Endodermal cell (in vitro differentiated cells): ENCODE measurements at regions not wholly inside any gene's neighbourhood (a gene's known extent, or its start where the extent isn't known, plus 50 kb on each side); places are given as distances from the start of the nearest gene placed in this dataset.

Experiments
- DNase-seq: peaks from one replicate; pipeline ENCODE4 v3.0.0-alpha.2; 2017
- H3K27ac ChIP-seq: 2 replicates; pipeline ENCODE4 v1.5.1; 2013; ENCODE audit warnings: mild to moderate bottlenecking, low read depth, low read length, moderate library complexity
- H3K27me3 ChIP-seq: 2 replicates; pipeline ENCODE4 v1.6.1; 2013; ENCODE audit warnings: mild to moderate bottlenecking, low read length, moderate library complexity; ENCODE audit not compliant: insufficient read depth, control insufficient read depth, poor library complexity, severe bottlenecking
- H3K36me3 ChIP-seq: 2 replicates; pipeline ENCODE4 v1.7.0; 2013; ENCODE audit warnings: mild to moderate bottlenecking, low read length, moderate library complexity; ENCODE audit not compliant: control insufficient read depth, insufficient read depth
- H3K4me1 ChIP-seq: one replicate; pipeline ENCODE4 v1.7.0; 2013; ENCODE audit warnings: low read length; ENCODE audit not compliant: control insufficient read depth, insufficient read depth
- H3K4me3 ChIP-seq: 2 replicates; pipeline ENCODE4 v1.5.1; 2013; ENCODE audit warnings: mild to moderate bottlenecking, low read length, moderate library complexity
- H3K9ac ChIP-seq: 2 replicates; pipeline ENCODE4 v1.6.1; 2013; ENCODE audit warnings: mild to moderate bottlenecking, low read length, moderate library complexity; ENCODE audit not compliant: poor library complexity, severe bottlenecking; ENCODE audit errors: extremely low read depth
- H3K9me3 ChIP-seq: 2 replicates; pipeline ENCODE4 v1.6.1; 2013; ENCODE audit warnings: mild to moderate bottlenecking, low read length, moderate library complexity; ENCODE audit not compliant: control insufficient read depth
- H3K27ac Mint-ChIP-seq: 2 replicates; pipeline ENCODE4 v1.8.0; 2020; ENCODE audit warnings: mixed read lengths
- H3K27me3 Mint-ChIP-seq: 2 replicates; pipeline ENCODE4 v1.8.0; 2021; ENCODE audit warnings: mild to moderate bottlenecking, mixed read lengths; ENCODE audit not compliant: insufficient read depth
- H3K36me3 Mint-ChIP-seq: 2 replicates; pipeline ENCODE4 v1.8.0; 2020; ENCODE audit warnings: low read depth, mixed read lengths
- H3K4me1 Mint-ChIP-seq: 2 replicates; pipeline ENCODE4 v1.8.0; 2020; ENCODE audit warnings: mixed read lengths
- H3K4me3 Mint-ChIP-seq: 2 replicates; pipeline ENCODE4 v1.8.0; 2020; ENCODE audit warnings: mild to moderate bottlenecking, moderate library complexity, mixed read lengths
- H3K9me3 Mint-ChIP-seq: 2 replicates; pipeline ENCODE4 v1.8.0; 2020; ENCODE audit warnings: mild to moderate bottlenecking, mixed read lengths
- WGBS, 2 experiments: methylation state at CpG; one replicate each; pipeline versions ENCODE4 v1.1.5 to v1.1.7; 2013; ENCODE audit warnings: missing lambda C conversion rate in 2 of 2, mixed read lengths in 1 of 2; ENCODE audit not compliant: insufficient coverage in 1 of 2, insufficient read length in 1 of 2; 5-methylcytosine and 5-hydroxymethylcytosine counted together
- TF ChIP-seq, protein P1 (sequence below): fragments of 200-600 bp; sonication (generic); conservative IDR thresholded peaks from 2 replicates; pipeline ENCODE4 v1.5.0; 2021; ENCODE audit warnings: antibody characterized with exemption, mild to moderate bottlenecking

DNA sequence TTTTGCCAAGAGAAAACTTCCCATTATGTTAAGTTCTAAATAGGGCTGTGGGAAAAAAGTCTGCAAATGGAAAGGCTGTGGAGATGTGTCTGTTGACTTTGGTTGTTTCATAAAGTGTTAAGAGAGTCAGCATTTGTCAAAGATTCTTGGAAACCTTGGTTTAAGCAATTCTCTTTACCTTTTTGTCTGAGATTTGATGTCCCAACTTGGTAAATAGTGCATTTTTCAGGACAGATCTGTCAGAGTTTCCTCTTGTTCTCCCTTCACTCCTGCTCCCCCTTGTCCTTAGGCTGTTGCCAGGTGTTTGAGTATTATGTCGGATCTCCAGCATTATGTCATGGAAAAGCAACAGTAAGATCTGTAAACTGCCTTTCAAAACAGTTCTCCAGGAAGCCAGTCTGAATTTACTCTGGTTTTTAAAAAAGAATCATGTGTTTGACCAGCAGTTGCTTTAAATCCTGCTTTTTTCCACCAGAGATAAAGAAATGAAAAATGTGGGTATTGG lies 79.1 kb upstream of the ADAMTSL1 start:
- no peaks in the 10 kb centered on the region for H3K36me3 Mint-ChIP-seq
- H3K27me3 ChIP-seq: no peaks in the 10 kb centered on the region
- H3K4me1 ChIP-seq: peaks cover 12% of the 10 kb centered on the region
- H3K36me3 ChIP-seq: no peaks in the 10 kb centered on the region
- H3K27me3 Mint-ChIP-seq: no peaks in the 10 kb centered on the region
- H3K9me3 ChIP-seq: no peaks in the 10 kb centered on the region
- H3K4me3 ChIP-seq: no peak overlapping the region
- peaks cover 19% of the 10 kb centered on the region for H3K4me1 Mint-ChIP-seq
- DNase-seq: no peak
- no peak overlapping the region for H3K27ac ChIP-seq
- no peak overlapping the region for H3K4me3 Mint-ChIP-seq
- no peak overlapping the region for H3K27ac Mint-ChIP-seq
- TF ChIP-seq, protein P1, sequence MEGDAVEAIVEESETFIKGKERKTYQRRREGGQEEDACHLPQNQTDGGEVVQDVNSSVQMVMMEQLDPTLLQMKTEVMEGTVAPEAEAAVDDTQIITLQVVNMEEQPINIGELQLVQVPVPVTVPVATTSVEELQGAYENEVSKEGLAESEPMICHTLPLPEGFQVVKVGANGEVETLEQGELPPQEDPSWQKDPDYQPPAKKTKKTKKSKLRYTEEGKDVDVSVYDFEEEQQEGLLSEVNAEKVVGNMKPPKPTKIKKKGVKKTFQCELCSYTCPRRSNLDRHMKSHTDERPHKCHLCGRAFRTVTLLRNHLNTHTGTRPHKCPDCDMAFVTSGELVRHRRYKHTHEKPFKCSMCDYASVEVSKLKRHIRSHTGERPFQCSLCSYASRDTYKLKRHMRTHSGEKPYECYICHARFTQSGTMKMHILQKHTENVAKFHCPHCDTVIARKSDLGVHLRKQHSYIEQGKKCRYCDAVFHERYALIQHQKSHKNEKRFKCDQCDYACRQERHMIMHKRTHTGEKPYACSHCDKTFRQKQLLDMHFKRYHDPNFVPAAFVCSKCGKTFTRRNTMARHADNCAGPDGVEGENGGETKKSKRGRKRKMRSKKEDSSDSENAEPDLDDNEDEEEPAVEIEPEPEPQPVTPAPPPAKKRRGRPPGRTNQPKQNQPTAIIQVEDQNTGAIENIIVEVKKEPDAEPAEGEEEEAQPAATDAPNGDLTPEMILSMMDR: no peak
- no peak overlapping the region for H3K9ac ChIP-seq
- H3K9me3 Mint-ChIP-seq: no peaks in the 10 kb centered on the region
- WGBS, 2 experiments: 91% methylated on average over 1 of the region's 1 CpG; no CpG with 5 or more reads in 1 of the 2 experiments

DNA sequence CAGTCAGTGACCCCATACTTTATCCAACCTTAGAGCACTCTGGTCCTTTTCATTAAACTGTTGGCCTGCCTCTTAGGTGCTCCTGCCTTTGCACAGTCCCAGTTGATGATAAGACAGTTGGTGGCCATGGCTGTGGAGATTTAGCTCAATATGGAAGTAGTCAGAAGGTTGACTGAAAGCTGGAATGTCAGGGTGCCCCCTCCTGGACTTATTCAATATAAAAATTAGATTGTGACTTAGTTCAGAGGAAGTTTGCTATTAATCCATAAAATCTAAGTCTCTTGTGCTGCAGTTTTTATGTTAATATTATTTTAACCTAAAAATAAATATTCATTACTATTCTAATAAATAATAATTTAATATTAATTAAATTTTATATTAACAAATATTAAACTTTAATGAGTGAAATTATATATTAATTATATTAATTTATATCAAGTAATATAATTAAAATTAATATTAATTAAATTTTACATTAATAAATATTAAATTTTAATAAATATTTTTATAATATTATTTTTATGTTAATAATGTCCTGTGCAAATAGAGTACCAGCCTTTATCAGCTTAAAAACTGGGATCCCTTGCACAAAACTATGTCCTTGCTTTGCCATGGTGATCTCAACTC lies 77.7 kb upstream of the ADAMTSL1 start:
- no peaks in the 10 kb centered on the region for H3K9me3 ChIP-seq
- Mint-ChIP-seq H3K36me3 (no peaks in the 10 kb centered on the region), H3K9me3 (no peaks in the 10 kb centered on the region), H3K4me1 (peaks cover 9% of the 10 kb centered on the region), H3K4me3 (no peak overlapping the region), H3K27ac (no peak overlapping the region), H3K27me3 (no peaks in the 10 kb centered on the region)
- H3K27me3 ChIP-seq: no peaks in the 10 kb centered on the region
- no peak overlapping the region for H3K27ac ChIP-seq
- H3K36me3 ChIP-seq: no peaks in the 10 kb centered on the region
- H3K4me1 ChIP-seq: peaks cover 8% of the 10 kb centered on the region
- TF ChIP-seq, protein P1: peak; percentile 66
- H3K9ac ChIP-seq: no peak overlapping the region
- H3K4me3 ChIP-seq: no peak overlapping the region
- DNase-seq: no peak

DNA sequence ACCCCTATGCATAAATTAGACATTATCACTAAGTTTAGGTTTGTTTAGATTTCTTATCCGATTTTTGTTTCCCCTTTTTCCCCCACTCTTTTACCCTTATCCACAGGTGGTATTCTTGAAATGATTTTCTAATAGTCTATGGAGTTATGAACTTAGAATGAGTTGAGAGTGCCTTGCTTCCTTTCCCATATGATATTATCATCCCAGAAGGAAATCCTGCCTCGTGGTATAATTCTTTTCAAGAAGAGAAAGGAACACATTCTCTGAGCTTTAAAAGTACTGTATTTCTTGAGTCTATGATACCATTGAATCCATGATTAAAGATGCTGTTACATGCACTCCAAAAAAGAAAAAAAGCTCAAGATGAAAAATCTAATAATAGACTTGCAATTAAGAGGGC lies 76.9 kb upstream of the ADAMTSL1 start:
- H3K27ac ChIP-seq: no peak overlapping the region
- no peak overlapping the region for H3K27ac Mint-ChIP-seq
- H3K4me3 Mint-ChIP-seq: no peak overlapping the region
- DNase-seq: no peak
- TF ChIP-seq, protein P1: no peak
- H3K27me3 Mint-ChIP-seq: no peaks in the 10 kb centered on the region
- 100% methylated on average over 2 of the region's 2 CpGs; no CpG with 5 or more reads in 1 of the 2 experiments for WGBS, 2 experiments
- no peak overlapping the region for H3K4me3 ChIP-seq
- H3K36me3 Mint-ChIP-seq: no peaks in the 10 kb centered on the region
- no peaks in the 10 kb centered on the region for H3K9me3 Mint-ChIP-seq
- H3K9ac ChIP-seq: no peak overlapping the region
- no peaks in the 10 kb centered on the region for H3K9me3 ChIP-seq
- H3K4me1 Mint-ChIP-seq: peaks cover 9% of the 10 kb centered on the region
- H3K27me3 ChIP-seq: no peaks in the 10 kb centered on the region
- no peaks in the 10 kb centered on the region for H3K36me3 ChIP-seq
- H3K4me1 ChIP-seq: peaks cover 8% of the 10 kb centered on the region
